ENCODE measurements at regions not wholly inside any gene's neighbourhood (a gene's known extent, or its start where the extent isn't known, plus 50 kb on each side); places are given as distances from the start of the nearest gene placed in this dataset.
A peak's percentile ranks its signal among the peaks of the same experiment; 100 is the strongest.

DNA sequence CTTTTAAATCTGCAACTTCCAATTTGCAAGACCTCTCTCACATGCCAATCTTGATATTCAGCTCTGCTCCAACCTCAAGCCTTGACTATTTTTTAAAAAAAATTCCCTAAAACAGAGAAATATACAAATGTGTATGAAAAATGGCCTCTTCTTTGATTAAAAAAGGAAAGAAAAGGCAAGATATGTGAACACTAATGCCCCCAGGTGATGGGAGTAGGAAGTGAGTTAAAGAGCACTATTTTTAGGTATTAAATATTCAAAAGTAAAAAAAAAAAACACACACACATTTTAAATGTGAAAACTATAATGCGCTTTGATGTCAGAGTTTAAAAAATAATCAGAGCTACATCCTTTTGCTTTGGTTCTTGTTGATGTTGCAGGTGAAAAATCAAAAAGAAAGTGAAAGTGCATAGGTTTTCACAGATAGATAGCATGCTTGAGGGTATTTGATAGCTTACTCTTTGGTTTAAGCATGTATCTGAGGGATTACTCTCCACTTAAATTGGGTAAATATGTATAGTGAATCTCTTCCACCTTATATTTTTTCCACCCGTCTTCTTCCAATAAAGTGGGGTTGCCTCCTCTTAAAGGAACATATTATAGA is 406.0 kb upstream of the POU3F3 start:
- Histone ChIP-seq H3K4me2 (ENCODE audit: insufficient read depth, low read length) (no peak overlapping the region), H4K20me1 (ENCODE audit: insufficient read depth, low read length) (no peaks in the 10 kb centered on the region), H3K4me3 (ENCODE audit: low read depth in 1 of 2, low read length in 2 of 2) (no peak overlapping the region), H3K9ac (ENCODE audit: low read depth, low read length) (no peak overlapping the region), H3K79me2 (ENCODE audit: insufficient read depth, low read length) (no peaks in the 10 kb centered on the region), H3K27me3 (ENCODE audit: insufficient read depth, low read length, poor library complexity) (no peaks in the 10 kb centered on the region), H3K36me3 (ENCODE audit: insufficient read depth, low read length) (no peaks in the 10 kb centered on the region), H3K27ac (ENCODE audit: low read length) (no peak overlapping the region), H3K9me3 (ENCODE audit: insufficient read depth, low read length, severe bottlenecking) (no peaks in the 10 kb centered on the region), H3K4me1 (ENCODE audit: insufficient read depth, low read length) (no peaks in the 10 kb centered on the region), H2AFZ (ENCODE audit: low read depth, low read length) (no peak overlapping the region)
- DNase-seq (no peak), ATAC-seq (ENCODE audit: insufficient read depth, low read depth) (peak; percentile 44; the same call in 1 of the 3 replicates)
- TF ChIP-seq, protein P1, sequence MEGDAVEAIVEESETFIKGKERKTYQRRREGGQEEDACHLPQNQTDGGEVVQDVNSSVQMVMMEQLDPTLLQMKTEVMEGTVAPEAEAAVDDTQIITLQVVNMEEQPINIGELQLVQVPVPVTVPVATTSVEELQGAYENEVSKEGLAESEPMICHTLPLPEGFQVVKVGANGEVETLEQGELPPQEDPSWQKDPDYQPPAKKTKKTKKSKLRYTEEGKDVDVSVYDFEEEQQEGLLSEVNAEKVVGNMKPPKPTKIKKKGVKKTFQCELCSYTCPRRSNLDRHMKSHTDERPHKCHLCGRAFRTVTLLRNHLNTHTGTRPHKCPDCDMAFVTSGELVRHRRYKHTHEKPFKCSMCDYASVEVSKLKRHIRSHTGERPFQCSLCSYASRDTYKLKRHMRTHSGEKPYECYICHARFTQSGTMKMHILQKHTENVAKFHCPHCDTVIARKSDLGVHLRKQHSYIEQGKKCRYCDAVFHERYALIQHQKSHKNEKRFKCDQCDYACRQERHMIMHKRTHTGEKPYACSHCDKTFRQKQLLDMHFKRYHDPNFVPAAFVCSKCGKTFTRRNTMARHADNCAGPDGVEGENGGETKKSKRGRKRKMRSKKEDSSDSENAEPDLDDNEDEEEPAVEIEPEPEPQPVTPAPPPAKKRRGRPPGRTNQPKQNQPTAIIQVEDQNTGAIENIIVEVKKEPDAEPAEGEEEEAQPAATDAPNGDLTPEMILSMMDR (IDR thresholded peaks at IDR 0.05; ENCODE audit: borderline replicate concordance, extremely low read depth, low read length, poor library complexity, severe bottlenecking): peak; percentile 29
- TF ChIP-seq EZH2 (IDR thresholded peaks at IDR 0.05; ENCODE audit: borderline replicate concordance, low read depth, low read length, severe bottlenecking): no peak

DNA sequence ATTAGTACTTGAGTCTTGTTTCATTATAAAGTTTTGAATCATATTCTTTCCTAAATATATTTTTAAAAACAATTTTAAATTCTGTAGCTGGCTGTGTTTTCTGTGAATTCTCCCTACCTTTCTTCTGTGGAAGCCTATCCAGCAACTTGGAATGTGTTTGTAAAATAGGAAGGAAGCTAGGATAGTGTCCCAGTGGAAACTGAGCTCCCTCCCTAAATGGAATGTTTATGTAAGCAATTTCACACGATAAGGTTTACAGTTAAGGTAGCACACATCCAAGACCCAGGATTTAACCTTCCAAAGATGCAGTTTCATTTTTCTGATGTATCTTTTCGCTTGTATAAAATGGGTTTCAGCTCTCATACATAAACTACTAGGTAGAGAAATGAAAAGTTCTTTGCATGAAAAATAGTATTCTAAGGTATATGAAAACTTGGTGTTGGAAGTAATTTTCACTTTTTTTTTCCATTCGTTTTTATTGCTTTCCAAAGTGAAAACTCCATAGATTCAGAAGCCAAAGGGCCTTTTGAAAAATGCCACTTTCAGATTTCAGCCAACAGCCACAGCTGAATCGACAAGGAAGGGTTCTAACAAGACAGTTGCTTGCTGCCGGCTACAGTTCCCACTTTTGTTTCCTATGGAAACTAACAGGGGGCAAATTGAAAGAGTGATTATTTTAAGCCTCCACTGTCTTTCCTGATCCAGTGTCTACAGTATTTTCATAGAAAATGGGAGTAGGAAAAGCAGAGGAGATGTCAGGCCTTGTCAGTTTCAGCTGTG is 405.1 kb upstream of the POU3F3 start:
- Histone ChIP-seq H3K79me2 (ENCODE audit: insufficient read depth, low read length) (no peaks in the 10 kb centered on the region), H3K9ac (ENCODE audit: low read depth, low read length) (no peak overlapping the region), H3K36me3 (ENCODE audit: insufficient read depth, low read length) (no peaks in the 10 kb centered on the region), H3K4me2 (ENCODE audit: insufficient read depth, low read length) (no peak overlapping the region), H3K4me3 (ENCODE audit: low read depth in 1 of 2, low read length in 2 of 2) (no peak overlapping the region), H3K9me3 (ENCODE audit: insufficient read depth, low read length, severe bottlenecking) (no peaks in the 10 kb centered on the region), H3K27me3 (ENCODE audit: insufficient read depth, low read length, poor library complexity) (no peaks in the 10 kb centered on the region), H3K27ac (ENCODE audit: low read length) (no peak overlapping the region), H4K20me1 (ENCODE audit: insufficient read depth, low read length) (no peaks in the 10 kb centered on the region), H2AFZ (ENCODE audit: low read depth, low read length) (no peak overlapping the region), H3K4me1 (ENCODE audit: insufficient read depth, low read length) (no peaks in the 10 kb centered on the region)
- DNase-seq: no peak
- ATAC-seq (ENCODE audit: insufficient read depth, low read depth): no peak
- no peak for TF ChIP-seq EZH2 (IDR thresholded peaks at IDR 0.05; ENCODE audit: borderline replicate concordance, low read depth, low read length, severe bottlenecking)
- TF ChIP-seq, protein P1 (IDR thresholded peaks at IDR 0.05; ENCODE audit: borderline replicate concordance, extremely low read depth, low read length, poor library complexity, severe bottlenecking): no peak

DNA sequence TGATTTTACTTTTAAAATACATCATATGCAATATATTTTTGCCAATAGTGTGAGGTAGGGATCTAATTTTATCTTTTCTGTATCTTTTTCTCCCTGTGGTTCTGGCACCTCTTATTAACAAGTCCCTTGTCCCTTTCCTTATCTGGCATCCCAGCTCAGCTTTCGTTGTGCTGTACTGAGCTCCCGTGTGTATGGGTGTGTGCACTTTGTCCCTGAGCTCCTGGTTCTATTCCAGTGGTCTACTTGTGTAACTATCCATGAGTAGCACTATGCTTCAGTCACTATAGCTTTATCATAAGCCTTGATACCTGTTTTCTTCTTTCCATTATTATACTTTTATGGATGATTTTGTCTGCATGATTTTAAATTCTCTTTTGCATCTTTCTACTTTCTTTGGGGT is 401.4 kb upstream of the POU3F3 start:
- TF ChIP-seq EZH2 (IDR thresholded peaks at IDR 0.05; ENCODE audit: borderline replicate concordance, low read depth, low read length, severe bottlenecking): no peak
- TF ChIP-seq, protein P1 (IDR thresholded peaks at IDR 0.05; ENCODE audit: borderline replicate concordance, extremely low read depth, low read length, poor library complexity, severe bottlenecking): no peak
- Histone ChIP-seq H3K27ac (ENCODE audit: low read length) (no peak overlapping the region), H3K36me3 (ENCODE audit: insufficient read depth, low read length) (no peaks in the 10 kb centered on the region), H3K27me3 (ENCODE audit: insufficient read depth, low read length, poor library complexity) (no peaks in the 10 kb centered on the region), H3K9ac (ENCODE audit: low read depth, low read length) (no peak overlapping the region), H3K79me2 (ENCODE audit: insufficient read depth, low read length) (no peaks in the 10 kb centered on the region), H3K4me3 (ENCODE audit: low read depth in 1 of 2, low read length in 2 of 2) (no peak overlapping the region), H3K9me3 (ENCODE audit: insufficient read depth, low read length, severe bottlenecking) (no peaks in the 10 kb centered on the region), H3K4me1 (ENCODE audit: insufficient read depth, low read length) (no peaks in the 10 kb centered on the region), H2AFZ (ENCODE audit: low read depth, low read length) (no peak overlapping the region), H3K4me2 (ENCODE audit: insufficient read depth, low read length) (no peak overlapping the region), H4K20me1 (ENCODE audit: insufficient read depth, low read length) (no peaks in the 10 kb centered on the region)
- no peak for DNase-seq
- no peak for ATAC-seq (ENCODE audit: insufficient read depth, low read depth)
